Ishikawa (cell line): ENCODE measurements at regions not wholly inside any gene's neighbourhood (a gene's known extent, or its start where the extent isn't known, plus 50 kb on each side); places are given as distances from the start of the nearest gene placed in this dataset.

Experiments used
- TF ChIP-seq, protein P1 (sequence below): IDR thresholded peaks from 2 replicates; pipeline ENCODE4 v1.6.1; 2012
- TF ChIP-seq, protein P2 (sequence below): IDR thresholded peaks from 2 replicates; pipeline ENCODE4 v1.6.1; 2012

DNA sequence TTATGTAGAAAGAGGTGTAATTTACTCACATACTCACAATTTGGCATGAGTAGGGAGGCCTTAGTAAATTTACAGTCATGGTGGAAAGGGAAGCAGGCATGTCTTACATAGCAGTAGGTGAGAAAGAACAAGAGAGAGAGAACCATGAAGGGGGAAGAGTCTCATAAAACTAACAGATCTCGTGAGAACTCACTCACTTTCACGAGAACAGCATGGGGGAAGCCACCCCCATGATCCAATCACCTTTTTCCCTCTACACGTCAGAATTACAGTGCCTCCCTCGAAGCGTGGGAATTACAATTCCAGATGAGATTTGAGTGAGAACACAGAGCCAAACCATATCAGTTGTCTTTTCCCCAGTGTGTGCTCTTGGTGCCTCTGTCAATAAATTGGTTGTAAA, 855.3 kb downstream of the TBL1XR1 start:
- TF ChIP-seq, protein P1, sequence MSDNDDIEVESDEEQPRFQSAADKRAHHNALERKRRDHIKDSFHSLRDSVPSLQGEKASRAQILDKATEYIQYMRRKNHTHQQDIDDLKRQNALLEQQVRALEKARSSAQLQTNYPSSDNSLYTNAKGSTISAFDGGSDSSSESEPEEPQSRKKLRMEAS = no peak
- TF ChIP-seq, protein P2, sequence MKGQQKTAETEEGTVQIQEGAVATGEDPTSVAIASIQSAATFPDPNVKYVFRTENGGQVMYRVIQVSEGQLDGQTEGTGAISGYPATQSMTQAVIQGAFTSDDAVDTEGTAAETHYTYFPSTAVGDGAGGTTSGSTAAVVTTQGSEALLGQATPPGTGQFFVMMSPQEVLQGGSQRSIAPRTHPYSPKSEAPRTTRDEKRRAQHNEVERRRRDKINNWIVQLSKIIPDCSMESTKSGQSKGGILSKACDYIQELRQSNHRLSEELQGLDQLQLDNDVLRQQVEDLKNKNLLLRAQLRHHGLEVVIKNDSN = no peak
